ENCODE measurements at regions not wholly inside any gene's neighbourhood (a gene's known extent, or its start where the extent isn't known, plus 50 kb on each side); places are given as distances from the start of the nearest gene placed in this dataset.

GRCh38 chr2:238772635-238773297, 75.1 kb upstream of the TWIST2 start:
- no peaks in the 10 kb centered on the region for H3K4me1 ChIP-seq (ENCODE audit: control insufficient read depth in 4 of 4, insufficient read depth in 4 of 4, low read length in 3 of 4)
- H3K36me3 ChIP-seq (ENCODE audit: control insufficient read depth in 4 of 4, insufficient read depth in 3 of 4, low read depth in 1 of 4, low read length in 3 of 4): no peaks in the 10 kb centered on the region
- H3K9ac ChIP-seq (ENCODE audit: low read depth in 1 of 2, low read length in 2 of 2): no peak overlapping the region
- H3K27ac ChIP-seq (ENCODE audit: low read depth in 1 of 2, low read length in 2 of 2): no peak overlapping the region
- H3K4me3 ChIP-seq (ENCODE audit: low read depth in 1 of 3, low read length in 3 of 3): no peak overlapping the region
- peaks cover 0 to 17% (median 2%) of the 10 kb centered on the region in 4 donors for H3K9me3 ChIP-seq (ENCODE audit: control insufficient read depth in 4 of 4, low read length in 3 of 4)
- no peak for DNase-seq (ENCODE audit: low spot score)
- H3K27me3 ChIP-seq (ENCODE audit: control insufficient read depth in 4 of 4, insufficient read depth in 4 of 4, low read length in 3 of 4): peaks cover 0 to 2% (median 0%) of the 10 kb centered on the region in 4 donors
- 85% methylated on average over 21 of the region's 21 CpGs for WGBS
- TF ChIP-seq SP1 (IDR thresholded peaks at IDR 0.05) (no peak), EGR1 (IDR thresholded peaks at IDR 0.05; ENCODE audit: low read depth in 2 of 2) (no peak)

GRCh38 chr2:238773472-238773871, 74.4 kb upstream of the TWIST2 start:
- no peak overlapping the region for H3K27ac ChIP-seq (ENCODE audit: low read depth in 1 of 2, low read length in 2 of 2)
- H3K9ac ChIP-seq (ENCODE audit: low read depth in 1 of 2, low read length in 2 of 2): no peak overlapping the region
- peaks cover 0 to 2% (median 0%) of the 10 kb centered on the region in 4 donors for H3K27me3 ChIP-seq (ENCODE audit: control insufficient read depth in 4 of 4, insufficient read depth in 4 of 4, low read length in 3 of 4)
- 93% methylated on average over 14 of the region's 14 CpGs for WGBS
- H3K36me3 ChIP-seq (ENCODE audit: control insufficient read depth in 4 of 4, insufficient read depth in 3 of 4, low read depth in 1 of 4, low read length in 3 of 4): no peaks in the 10 kb centered on the region
- DNase-seq (ENCODE audit: low spot score): no peak
- H3K9me3 ChIP-seq (ENCODE audit: control insufficient read depth in 4 of 4, low read length in 3 of 4): peaks cover 0 to 10% (median 2%) of the 10 kb centered on the region in 4 donors
- H3K4me3 ChIP-seq (ENCODE audit: low read depth in 1 of 3, low read length in 3 of 3): no peak overlapping the region
- H3K4me1 ChIP-seq (ENCODE audit: control insufficient read depth in 4 of 4, insufficient read depth in 4 of 4, low read length in 3 of 4): no peaks in the 10 kb centered on the region
- TF ChIP-seq REST (IDR thresholded peaks at IDR 0.05): no peak
- TF ChIP-seq ZBTB33 (IDR thresholded peaks at IDR 0.05): no peak
- TF ChIP-seq FOXA2 (IDR thresholded peaks at IDR 0.05): no peak
- TF ChIP-seq YY1 (IDR thresholded peaks at IDR 0.05): no peak
- TF ChIP-seq MAX (IDR thresholded peaks at IDR 0.05): no peak
- no peak for TF ChIP-seq ATF3 (IDR thresholded peaks at IDR 0.05)
- TF ChIP-seq HNF4G (IDR thresholded peaks at IDR 0.05): no peak
- TF ChIP-seq GABPA (IDR thresholded peaks at IDR 0.05 in 1 of 2, conservative IDR thresholded peaks at IDR 0.05 in 1 of 2): no peak
- no peak for TF ChIP-seq TAF1 (conservative IDR thresholded peaks at IDR 0.05)
- no peak for TF ChIP-seq RXRA (IDR thresholded peaks at IDR 0.05)
- no peak for TF ChIP-seq HNF4A (conservative IDR thresholded peaks at IDR 0.05)
- TF ChIP-seq CTCF (IDR thresholded peaks at IDR 0.05; ENCODE audit: low read depth, low read length, missing input control): no peak
- no peak for TF ChIP-seq JUND (IDR thresholded peaks at IDR 0.05)
- no peak for TF ChIP-seq RAD21 (IDR thresholded peaks at IDR 0.05)
- TF ChIP-seq EGR1 (IDR thresholded peaks at IDR 0.05; ENCODE audit: low read depth in 2 of 2): no peak
- no peak for TF ChIP-seq NR2F2 (IDR thresholded peaks at IDR 0.05)
